B cell (primary cell): ENCODE measurements at regions not wholly inside any gene's neighbourhood (a gene's known extent, or its start where the extent isn't known, plus 50 kb on each side); places are given as distances from the start of the nearest gene placed in this dataset.

Experiments used
- ATAC-seq: fragments of 200-7000 bp; cut with Tn5 transposase; one replicate; pipeline ENCODE4 v1.10.0; 2021; ENCODE audit warnings: low read depth, mild to moderate bottlenecking, moderate number of reproducible peaks, moderate library complexity
- CTCF ChIA-PET: fragments of 350-600 bp; sonication (Branson Sonifier 250); formaldehyde crosslinking; loops from one replicate; lab custom pipeline; 2021; ENCODE audit warnings: antibody characterized with exemption, inconsistent platforms; lab: Charles Lee
- POLR2A ChIA-PET: fragments of 350-600 bp; sonication (Branson Sonifier 250); formaldehyde crosslinking; loops from one replicate; lab custom pipeline; 2021; ENCODE audit warnings: antibody characterized with exemption; lab: Charles Lee
- DNase-seq: peaks from one replicate; pipeline ENCODE4 v3.0.0; 2013
- H2AFZ ChIP-seq: 2 replicates; pipeline ENCODE4 v1.6.1; 2012; ENCODE audit warnings: mild to moderate bottlenecking, low read depth, low read length; ENCODE audit not compliant: insufficient read depth, poor library complexity, severe bottlenecking
- H3K27ac ChIP-seq, 2 donors: 1 replicate in 1 of 2; 2 replicates in 1 of 2; pipeline ENCODE4 v1.5.1; 2012 to 2013; ENCODE audit warnings: low read length in 2 of 2, mild to moderate bottlenecking in 2 of 2, moderate library complexity in 1 of 2
- H3K27me3 ChIP-seq, 4 experiments: fragments of 200-600 bp in 1 of 4; sonication (generic) in 1 of 4; replicated peaks in 1 of 4; 1 replicate in 2 of 4; 2 replicates in 2 of 4; pipeline versions ENCODE4 v1.6.1 to v1.7.0; 2013 to 2016; ENCODE audit warnings: low read length in 3 of 4, mild to moderate bottlenecking in 2 of 4, mixed read lengths in 1 of 4, moderate library complexity in 1 of 4; ENCODE audit not compliant: insufficient read depth in 4 of 4, control insufficient read depth in 3 of 4; ENCODE audit errors: control extremely low read depth in 1 of 4
- H3K36me3 ChIP-seq, 2 experiments: replicated peaks in 1 of 2; 1 replicate in 1 of 2; 2 replicates in 1 of 2; pipeline versions ENCODE4 v1.6.1 to v1.7.1; 2013; ENCODE audit warnings: low read length in 1 of 2; ENCODE audit not compliant: insufficient read depth in 2 of 2, control insufficient read depth in 1 of 2; ENCODE audit errors: control extremely low read depth in 1 of 2, extremely low read depth in 1 of 2
- H3K4me1 ChIP-seq, 2 donors: fragments of 200-600 bp in 1 of 2; sonication (generic) in 1 of 2; 1 replicate in 1 of 2; 2 replicates in 1 of 2; pipeline versions ENCODE4 v1.5.1 to v1.6.1; 2013 to 2017; ENCODE audit warnings: low read length in 2 of 2; ENCODE audit not compliant: control insufficient read depth in 2 of 2, insufficient read depth in 2 of 2
- H3K4me2 ChIP-seq: replicated peaks from 2 replicates; pipeline ENCODE3; 2012; ENCODE audit warnings: mild to moderate bottlenecking, low read depth, low read length; ENCODE audit not compliant: poor library complexity, severe bottlenecking
- H3K4me3 ChIP-seq, 5 experiments: fragments of 200-600 bp in 1 of 5; sonication (generic) in 1 of 5; 1 replicate in 3 of 5; 2 replicates in 2 of 5; pipeline versions ENCODE4 v1.5.1 to v1.7.0; 2011 to 2016; ENCODE audit warnings: low read length in 4 of 5, mild to moderate bottlenecking in 4 of 5, low read depth in 2 of 5, control low read depth in 1 of 5, moderate library complexity in 1 of 5; ENCODE audit not compliant: insufficient read depth in 1 of 5; ENCODE audit errors: control extremely low read depth in 1 of 5, extremely low read depth in 1 of 5
- H3K79me2 ChIP-seq: fragments of 200-600 bp; sonication (generic); one replicate; pipeline ENCODE4 v1.6.0; 2016; ENCODE audit warnings: low read length; ENCODE audit not compliant: control insufficient read depth, insufficient read depth
- H3K9ac ChIP-seq: fragments of 200-600 bp; sonication (generic); 2 replicates; pipeline ENCODE4 v1.6.1; 2017; ENCODE audit warnings: mild to moderate bottlenecking, low read length, moderate library complexity
- H3K9me3 ChIP-seq, 3 donors: one replicate each; pipeline versions ENCODE4 v1.6.1 to v1.7.1; 2013; ENCODE audit warnings: low read length in 2 of 3; ENCODE audit not compliant: control insufficient read depth in 2 of 3, insufficient read depth in 1 of 3; ENCODE audit errors: control extremely low read depth in 1 of 3
- H4K20me1 ChIP-seq: 2 replicates; pipeline ENCODE4 v1.6.0; 2012; ENCODE audit warnings: mild to moderate bottlenecking, low read length; ENCODE audit not compliant: insufficient read depth, control insufficient read depth, poor library complexity, severe bottlenecking
- H3K27ac Mint-ChIP-seq: one replicate; pipeline ENCODE4 v1.8.0; 2021; ENCODE audit warnings: mixed read lengths
- H3K27me3 Mint-ChIP-seq: one replicate; pipeline ENCODE4 v1.8.0; 2021; ENCODE audit warnings: mixed read lengths
- H3K4me1 Mint-ChIP-seq: one replicate; pipeline ENCODE4 v1.8.0; 2021; ENCODE audit warnings: mixed read lengths
- H3K4me3 Mint-ChIP-seq: one replicate; pipeline ENCODE4 v1.8.0; 2021; ENCODE audit warnings: mixed read lengths
- H3K9me3 Mint-ChIP-seq: one replicate; pipeline ENCODE4 v1.8.0; 2022; ENCODE audit warnings: mixed read lengths; ENCODE audit not compliant: insufficient read depth
- EZH2 ChIP-seq: IDR thresholded peaks from 2 replicates; pipeline ENCODE4 v1.6.1; 2012; ENCODE audit warnings: borderline replicate concordance, low read depth, mild to moderate bottlenecking, moderate library complexity, low read length; ENCODE audit not compliant: insufficient read depth, poor library complexity, severe bottlenecking
- WGBS: methylation state at CpG from one replicate; pipeline ENCODE4 v1.1.5; 2013; ENCODE audit warnings: missing lambda C conversion rate; ENCODE audit not compliant: insufficient coverage; 5-methylcytosine and 5-hydroxymethylcytosine counted together
- intact Hi-C: fragments of 100-400 bp; cut with micrococcal nuclease; formaldehyde crosslinking; loops from one replicate; pipeline ENCODE4 v1.10.0; 2022
- TF ChIP-seq, protein P1 (sequence below): fragments of 200-600 bp; IDR thresholded peaks from one replicate; pipeline ENCODE4 v1.8.0; 2022; ENCODE audit warnings: antibody characterized with exemption, mild to moderate bottlenecking

- POLR2A ChIA-PET, result no interaction called here
- 100% methylated on average over 1 of the region's 5 CpGs for WGBS
Measured at GRCh38 chr4:145423017-145423708, 58.5 kb upstream of the SMAD1 start.

GRCh38 chr4:145420595-145421214 lies 60.9 kb upstream of the SMAD1 start:
- WGBS, result 86% methylated on average over 1 of the region's 2 CpGs

More at GRCh38 chr4:145423017-145423708, 58.5 kb upstream of the SMAD1 start:
- no peaks in the 10 kb centered on the region for H3K4me1 Mint-ChIP-seq
- H3K27ac ChIP-seq, result no peak overlapping the region
- no peaks in the 10 kb centered on the region for H3K4me1 ChIP-seq
- H3K9ac ChIP-seq, result no peak overlapping the region
- TF ChIP-seq, protein P1, sequence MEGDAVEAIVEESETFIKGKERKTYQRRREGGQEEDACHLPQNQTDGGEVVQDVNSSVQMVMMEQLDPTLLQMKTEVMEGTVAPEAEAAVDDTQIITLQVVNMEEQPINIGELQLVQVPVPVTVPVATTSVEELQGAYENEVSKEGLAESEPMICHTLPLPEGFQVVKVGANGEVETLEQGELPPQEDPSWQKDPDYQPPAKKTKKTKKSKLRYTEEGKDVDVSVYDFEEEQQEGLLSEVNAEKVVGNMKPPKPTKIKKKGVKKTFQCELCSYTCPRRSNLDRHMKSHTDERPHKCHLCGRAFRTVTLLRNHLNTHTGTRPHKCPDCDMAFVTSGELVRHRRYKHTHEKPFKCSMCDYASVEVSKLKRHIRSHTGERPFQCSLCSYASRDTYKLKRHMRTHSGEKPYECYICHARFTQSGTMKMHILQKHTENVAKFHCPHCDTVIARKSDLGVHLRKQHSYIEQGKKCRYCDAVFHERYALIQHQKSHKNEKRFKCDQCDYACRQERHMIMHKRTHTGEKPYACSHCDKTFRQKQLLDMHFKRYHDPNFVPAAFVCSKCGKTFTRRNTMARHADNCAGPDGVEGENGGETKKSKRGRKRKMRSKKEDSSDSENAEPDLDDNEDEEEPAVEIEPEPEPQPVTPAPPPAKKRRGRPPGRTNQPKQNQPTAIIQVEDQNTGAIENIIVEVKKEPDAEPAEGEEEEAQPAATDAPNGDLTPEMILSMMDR, result no peak
- no peak for TF ChIP-seq EZH2
- H3K27me3 Mint-ChIP-seq, result no peaks in the 10 kb centered on the region
- H3K27ac Mint-ChIP-seq, result no peak overlapping the region
- H3K36me3 ChIP-seq, result no peaks in the 10 kb centered on the region
- intact Hi-C loops, result no loop called here
- no peak overlapping the region for H2AFZ ChIP-seq
- no peak for ATAC-seq
- CTCF ChIA-PET, result no interaction called here
- H3K9me3 Mint-ChIP-seq, result no peaks in the 10 kb centered on the region
- H3K4me3 ChIP-seq, result no peak overlapping the region
- no peaks in the 10 kb centered on the region for H3K27me3 ChIP-seq
- no peaks in the 10 kb centered on the region for H3K79me2 ChIP-seq
- no peak overlapping the region for H3K4me3 Mint-ChIP-seq
- H3K4me2 ChIP-seq, result no peak overlapping the region
- H3K9me3 ChIP-seq, result peaks cover 0 to 4% (median 0%) of the 10 kb centered on the region in 3 donors
- no peaks in the 10 kb centered on the region for H4K20me1 ChIP-seq
- no peak for DNase-seq

More at GRCh38 chr4:145420595-145421214, 60.9 kb upstream of the SMAD1 start:
- H3K36me3 ChIP-seq, result no peaks in the 10 kb centered on the region
- no peak overlapping the region for H3K27ac ChIP-seq
- H3K4me1 ChIP-seq, result no peaks in the 10 kb centered on the region
- Mint-ChIP-seq H3K4me3 (no peak overlapping the region), H3K9me3 (no peaks in the 10 kb centered on the region), H3K27me3 (peaks cover 6% of the 10 kb centered on the region), H3K27ac (no peak overlapping the region), H3K4me1 (no peaks in the 10 kb centered on the region)
- H3K27me3 ChIP-seq, result peaks cover 0 to 2% (median 0%) of the 10 kb centered on the region in 4 experiments
- DNase-seq (no peak), ATAC-seq (no peak)
- CTCF ChIA-PET, result no interaction called here
- no peak overlapping the region for H3K9ac ChIP-seq
- H3K4me2 ChIP-seq, result no peak overlapping the region
- H4K20me1 ChIP-seq, result no peaks in the 10 kb centered on the region
- intact Hi-C loops, result no loop called here
- no peak overlapping the region for H3K4me3 ChIP-seq
- H3K9me3 ChIP-seq, result peaks cover 0 to 4% (median 0%) of the 10 kb centered on the region in 3 donors
- H3K79me2 ChIP-seq, result no peaks in the 10 kb centered on the region
- POLR2A ChIA-PET, result no interaction called here
- TF ChIP-seq, protein P1, result no peak
- no peak overlapping the region for H2AFZ ChIP-seq
